NCI-H1694 (cell line): ENCODE measurements at regions not wholly inside any gene's neighbourhood (a gene's known extent, or its start where the extent isn't known, plus 50 kb on each side); places are given as distances from the start of the nearest gene placed in this dataset.
"Not testable (repeated sequence)": the region's sequence is repeated elsewhere in the genome, so short reads cannot be mapped to it uniquely, and the experiment has no call there.

Experiments used
- DNase-seq: peaks from one replicate; lab custom pipeline; 2025; lab: John Stamatoyannopoulos, UW

- peak; percentile 18 for DNase-seq
Observed at GRCh38 chr1:217040711-217041455, 317.7 kb upstream of the ESRRG start.

GRCh38 chr1:217039926-217040325, 316.7 kb upstream of the ESRRG start:
- DNase-seq, result no peak

- not testable (repeated sequence) for DNase-seq
Observed at GRCh38 chr1:217039139-217039538, 315.9 kb upstream of the ESRRG start.

GRCh38 chr1:217036757-217037156, 313.5 kb upstream of the ESRRG start:
- no peak for DNase-seq

- DNase-seq, result no peak
Observed at GRCh38 chr1:217032715-217033367, 309.6 kb upstream of the ESRRG start.

- DNase-seq, result no peak
Observed at GRCh38 chr1:217029281-217030157, 306.3 kb upstream of the ESRRG start.

- no peak for DNase-seq
Observed at GRCh38 chr1:217027403-217028080, 304.3 kb upstream of the ESRRG start.

GRCh38 chr1:217026531-217026930, 303.3 kb upstream of the ESRRG start:
- no peak for DNase-seq

- no peak for DNase-seq
Observed at GRCh38 chr1:217025381-217025780, 302.2 kb upstream of the ESRRG start.

GRCh38 chr1:217024911-217025310, 301.7 kb upstream of the ESRRG start:
- DNase-seq, result no peak

GRCh38 chr1:217021956-217022355, 298.7 kb upstream of the ESRRG start:
- DNase-seq, result no peak

- DNase-seq, result no peak
Observed at GRCh38 chr1:217021400-217021799, 298.2 kb upstream of the ESRRG start.

- no peak for DNase-seq
Observed at GRCh38 chr1:217019475-217019874, 296.2 kb upstream of the ESRRG start.

- no peak for DNase-seq
Observed at GRCh38 chr1:217018648-217019047, 295.4 kb upstream of the ESRRG start.

- DNase-seq, result no peak
Observed at GRCh38 chr1:217017165-217017564, 293.9 kb upstream of the ESRRG start.

GRCh38 chr1:217014066-217014465, 290.8 kb upstream of the ESRRG start:
- no peak for DNase-seq

- no peak for DNase-seq
Observed at GRCh38 chr1:217012659-217013058, 289.4 kb upstream of the ESRRG start.

GRCh38 chr1:217011097-217011496, 287.9 kb upstream of the ESRRG start:
- DNase-seq, result no peak

- DNase-seq, result no peak
Observed at GRCh38 chr1:217010253-217010652, 287.0 kb upstream of the ESRRG start.

GRCh38 chr1:217009376-217009775, 286.1 kb upstream of the ESRRG start:
- DNase-seq, result no peak

- no peak for DNase-seq
Observed at GRCh38 chr1:217004776-217005436, 281.7 kb upstream of the ESRRG start.

GRCh38 chr1:217003355-217003754, 280.1 kb upstream of the ESRRG start:
- no peak for DNase-seq
